ENCODE measurements at regions not wholly inside any gene's neighbourhood (a gene's known extent, or its start where the extent isn't known, plus 50 kb on each side); places are given as distances from the start of the nearest gene placed in this dataset.

DNA sequence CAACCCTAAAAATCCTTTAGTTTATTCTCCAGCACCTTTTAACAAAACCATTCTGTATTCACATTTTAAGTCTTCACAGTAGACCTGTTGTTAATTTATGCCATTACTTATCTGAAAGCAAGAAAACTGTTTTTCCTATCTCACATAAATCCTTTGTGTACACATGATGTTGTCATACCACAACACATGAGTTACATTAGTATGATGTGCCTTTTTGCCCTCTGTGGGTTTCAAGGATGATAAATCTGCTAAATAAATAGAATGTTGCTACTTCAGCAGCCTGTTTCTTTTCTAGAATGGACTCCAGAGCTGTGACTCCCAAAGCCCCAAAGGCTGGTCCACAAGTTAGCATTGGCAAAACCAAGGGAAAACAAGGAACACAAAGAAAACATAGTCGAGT lies 151.6 kb downstream of the SERPINI1 start:
- DNase-seq (no peak), ATAC-seq (peak in 3 of 4 donors; percentile 21 to 66 (median 55)), FAIRE-seq (no peak)
- Histone ChIP-seq H3K4me1 (peaks cover 7 to 14% (median 14%) of the 10 kb centered on the region in 3 donors), H3K4me3 (no peak overlapping the region), H3K36me3 (no peaks in the 10 kb centered on the region), H3K27me3 (no peaks in the 10 kb centered on the region), H3K27ac (no peak overlapping the region), H3K9me3 (no peaks in the 10 kb centered on the region)
- intact Hi-C loops (cut with DNase I): no loop called here
- TF ChIP-seq, protein P1, sequence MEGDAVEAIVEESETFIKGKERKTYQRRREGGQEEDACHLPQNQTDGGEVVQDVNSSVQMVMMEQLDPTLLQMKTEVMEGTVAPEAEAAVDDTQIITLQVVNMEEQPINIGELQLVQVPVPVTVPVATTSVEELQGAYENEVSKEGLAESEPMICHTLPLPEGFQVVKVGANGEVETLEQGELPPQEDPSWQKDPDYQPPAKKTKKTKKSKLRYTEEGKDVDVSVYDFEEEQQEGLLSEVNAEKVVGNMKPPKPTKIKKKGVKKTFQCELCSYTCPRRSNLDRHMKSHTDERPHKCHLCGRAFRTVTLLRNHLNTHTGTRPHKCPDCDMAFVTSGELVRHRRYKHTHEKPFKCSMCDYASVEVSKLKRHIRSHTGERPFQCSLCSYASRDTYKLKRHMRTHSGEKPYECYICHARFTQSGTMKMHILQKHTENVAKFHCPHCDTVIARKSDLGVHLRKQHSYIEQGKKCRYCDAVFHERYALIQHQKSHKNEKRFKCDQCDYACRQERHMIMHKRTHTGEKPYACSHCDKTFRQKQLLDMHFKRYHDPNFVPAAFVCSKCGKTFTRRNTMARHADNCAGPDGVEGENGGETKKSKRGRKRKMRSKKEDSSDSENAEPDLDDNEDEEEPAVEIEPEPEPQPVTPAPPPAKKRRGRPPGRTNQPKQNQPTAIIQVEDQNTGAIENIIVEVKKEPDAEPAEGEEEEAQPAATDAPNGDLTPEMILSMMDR (IDR thresholded peaks at IDR 0.05): no peak
- WGBS, 2 donors: 48 to 55% methylated on average over 1 of the region's 1 CpG

DNA sequence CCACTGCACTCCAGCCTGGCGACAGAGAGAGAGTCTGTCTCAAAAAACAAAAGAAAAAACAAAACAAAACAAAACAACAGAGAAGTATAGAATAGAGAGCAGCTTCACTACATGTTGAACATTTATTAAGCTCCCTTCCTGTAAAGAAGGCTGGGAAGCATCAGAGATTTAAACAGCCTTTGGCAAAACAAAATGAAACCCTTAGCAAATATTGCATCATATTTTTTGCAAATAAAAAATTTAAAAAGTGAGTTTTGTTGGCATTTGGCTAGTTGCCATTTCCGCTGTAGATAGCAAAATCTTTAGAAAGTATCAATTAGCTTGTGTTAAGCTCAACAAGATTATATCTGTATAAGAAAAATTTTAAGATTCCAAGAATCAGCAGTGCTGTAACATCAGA lies 151.2 kb downstream of the SERPINI1 start:
- FAIRE-seq (no peak), ATAC-seq (peak in 2 of 4 donors; percentile 59 to 74), DNase-seq (no peak)
- H3K27ac ChIP-seq: no peak overlapping the region
- H3K36me3 ChIP-seq: no peaks in the 10 kb centered on the region
- H3K27me3 ChIP-seq: no peaks in the 10 kb centered on the region
- TF ChIP-seq, protein P1 (IDR thresholded peaks at IDR 0.05): no peak
- WGBS, 2 donors: 47 to 64% methylated on average over 2 of the region's 2 CpGs
- H3K9me3 ChIP-seq: no peaks in the 10 kb centered on the region
- intact Hi-C loops (cut with DNase I): no loop called here
- no peak overlapping the region for H3K4me3 ChIP-seq
- H3K4me1 ChIP-seq: peaks cover 7 to 14% (median 14%) of the 10 kb centered on the region in 3 donors

DNA sequence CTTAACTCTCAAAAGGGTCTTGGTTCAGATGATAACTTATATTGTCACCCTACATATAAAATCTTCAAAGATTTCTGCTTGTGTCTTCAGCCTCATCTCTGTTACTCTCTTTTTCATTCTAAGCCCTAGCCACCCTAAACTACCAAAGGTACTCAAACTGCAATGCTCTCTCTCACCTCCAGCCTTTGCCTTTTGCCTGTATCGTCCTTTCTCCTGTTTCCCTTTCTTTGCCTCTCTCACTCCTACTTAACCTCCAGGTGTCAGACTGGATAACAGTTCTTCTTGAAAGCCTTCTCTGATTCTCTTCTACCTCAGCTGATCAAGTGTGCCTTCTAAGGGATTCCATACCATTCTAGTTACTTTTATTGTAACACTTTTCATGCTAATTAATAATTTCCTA lies 149.8 kb downstream of the SERPINI1 start:
- no peaks in the 10 kb centered on the region for H3K9me3 ChIP-seq
- ATAC-seq (no peak), DNase-seq (no peak), FAIRE-seq (no peak)
- no peaks in the 10 kb centered on the region for H3K27me3 ChIP-seq
- intact Hi-C loops (cut with DNase I): no loop called here
- H3K36me3 ChIP-seq: no peaks in the 10 kb centered on the region
- WGBS, 2 donors: 84 to 95% methylated on average over 1 of the region's 1 CpG
- no peak overlapping the region for H3K4me3 ChIP-seq
- no peak overlapping the region for H3K27ac ChIP-seq
- peaks cover 7 to 14% (median 14%) of the 10 kb centered on the region in 3 donors for H3K4me1 ChIP-seq
- TF ChIP-seq, protein P1 (IDR thresholded peaks at IDR 0.05): no peak

DNA sequence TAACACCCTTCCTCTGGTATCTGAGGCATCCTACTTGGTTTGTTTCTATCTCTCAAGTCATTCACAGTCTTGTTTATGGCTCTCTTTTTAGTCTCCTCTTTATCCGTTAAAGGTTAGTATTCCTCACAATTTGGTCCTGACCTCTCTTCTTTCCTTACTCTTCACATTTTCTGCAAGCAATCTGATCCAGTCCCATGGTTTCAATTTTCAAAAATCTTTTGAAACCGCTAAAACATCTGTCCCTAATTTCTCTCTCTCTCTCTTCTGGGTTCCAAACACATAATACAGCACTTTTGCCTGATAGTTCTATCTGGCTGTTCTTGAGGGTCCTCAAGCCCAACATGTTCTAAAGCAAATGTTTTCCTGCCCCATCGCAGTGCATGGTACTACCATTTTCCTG lies 149.0 kb downstream of the SERPINI1 start:
- no peak for FAIRE-seq
- TF ChIP-seq, protein P1 (IDR thresholded peaks at IDR 0.05): no peak
- no peaks in the 10 kb centered on the region for H3K36me3 ChIP-seq
- no peaks in the 10 kb centered on the region for H3K27me3 ChIP-seq
- no peak overlapping the region for H3K4me3 ChIP-seq
- WGBS, 2 donors: 84 to 91% methylated on average over 3 of the region's 3 CpGs
- ATAC-seq: no peak
- no peak for DNase-seq
- H3K27ac ChIP-seq: no peak overlapping the region
- intact Hi-C loops (cut with DNase I): loop anchor here in 1 of 3 donors (5.0 kb wide), 1 partner anchor 502 kb away; the partner anchor contains the start of gene ZBBX
- no peaks in the 10 kb centered on the region for H3K9me3 ChIP-seq
- H3K4me1 ChIP-seq: peaks cover 7 to 14% (median 14%) of the 10 kb centered on the region in 3 donors

DNA sequence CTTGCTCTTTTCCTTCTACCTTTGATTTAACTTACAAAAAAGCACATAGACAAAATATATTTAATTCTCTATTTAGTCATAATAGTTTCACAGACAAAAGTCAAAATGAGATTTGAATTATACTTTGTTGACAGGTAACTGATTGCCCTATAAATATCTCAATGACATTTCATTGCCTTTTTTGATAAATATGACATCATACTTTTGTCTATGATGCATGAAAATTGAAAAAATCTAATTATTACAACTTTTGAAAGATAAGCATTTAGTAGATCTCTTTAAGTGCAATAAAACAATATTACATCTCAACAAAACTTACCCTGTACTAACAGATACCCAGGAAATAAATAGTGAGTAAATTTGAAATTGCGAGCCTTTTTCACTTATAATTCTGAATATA lies 147.9 kb downstream of the SERPINI1 start:
- no peak for FAIRE-seq
- Histone ChIP-seq H3K27ac (no peak overlapping the region), H3K4me3 (no peak overlapping the region), H3K36me3 (no peaks in the 10 kb centered on the region), H3K4me1 (peaks cover 7 to 14% (median 14%) of the 10 kb centered on the region in 3 donors), H3K9me3 (no peaks in the 10 kb centered on the region), H3K27me3 (no peaks in the 10 kb centered on the region)
- intact Hi-C loops (cut with DNase I): loop anchor here in 1 of 3 donors (5.0 kb wide), 1 partner anchor 501 kb away; the partner anchor contains the start of gene ZBBX
- WGBS, 2 donors: 89 to 99% methylated on average over 1 of the region's 1 CpG
- no peak for ATAC-seq
- TF ChIP-seq, protein P1 (IDR thresholded peaks at IDR 0.05): no peak
- DNase-seq: no peak

Measured in pancreas (tissue), 10 donors.